NCI-H2171 treated with DMSO at 0.1 percent for 48 hours (cell line): ENCODE measurements at regions not wholly inside any gene's neighbourhood (a gene's known extent, or its start where the extent isn't known, plus 50 kb on each side); places are given as distances from the start of the nearest gene placed in this dataset.

Experiments
- DNase-seq: peaks from one replicate; lab custom pipeline; 2025; lab: John Stamatoyannopoulos, UW

GRCh38 chr21:28827422-28827821 lies 165.3 kb downstream of the LTN1 start:
- no peak for DNase-seq

- no peak for DNase-seq
These were observed 166.1 kb downstream of the LTN1 start for GRCh38 chr21:28826569-28826968.

GRCh38 chr21:28826021-28826420 lies 166.7 kb downstream of the LTN1 start:
- no peak for DNase-seq

DNA sequence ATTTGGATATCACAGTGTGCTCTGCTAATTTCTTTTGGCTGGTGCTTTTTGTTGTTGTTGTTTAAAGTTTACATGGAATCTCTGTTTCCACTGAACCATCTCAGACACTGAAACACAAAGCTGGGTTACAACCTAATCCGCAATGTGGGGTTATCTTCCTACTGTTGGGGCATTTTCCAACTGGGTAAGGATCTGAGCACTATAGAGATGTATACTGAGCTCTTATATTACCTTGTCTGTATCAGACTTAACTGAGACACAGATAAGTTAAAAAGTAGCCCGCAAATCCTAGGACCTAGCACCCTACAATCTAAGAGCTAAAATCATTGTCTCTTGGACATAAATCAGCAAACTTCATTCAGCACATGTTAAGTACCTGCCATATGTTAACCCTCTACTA lies 169.2 kb downstream of the LTN1 start:
- no peak for DNase-seq

DNA sequence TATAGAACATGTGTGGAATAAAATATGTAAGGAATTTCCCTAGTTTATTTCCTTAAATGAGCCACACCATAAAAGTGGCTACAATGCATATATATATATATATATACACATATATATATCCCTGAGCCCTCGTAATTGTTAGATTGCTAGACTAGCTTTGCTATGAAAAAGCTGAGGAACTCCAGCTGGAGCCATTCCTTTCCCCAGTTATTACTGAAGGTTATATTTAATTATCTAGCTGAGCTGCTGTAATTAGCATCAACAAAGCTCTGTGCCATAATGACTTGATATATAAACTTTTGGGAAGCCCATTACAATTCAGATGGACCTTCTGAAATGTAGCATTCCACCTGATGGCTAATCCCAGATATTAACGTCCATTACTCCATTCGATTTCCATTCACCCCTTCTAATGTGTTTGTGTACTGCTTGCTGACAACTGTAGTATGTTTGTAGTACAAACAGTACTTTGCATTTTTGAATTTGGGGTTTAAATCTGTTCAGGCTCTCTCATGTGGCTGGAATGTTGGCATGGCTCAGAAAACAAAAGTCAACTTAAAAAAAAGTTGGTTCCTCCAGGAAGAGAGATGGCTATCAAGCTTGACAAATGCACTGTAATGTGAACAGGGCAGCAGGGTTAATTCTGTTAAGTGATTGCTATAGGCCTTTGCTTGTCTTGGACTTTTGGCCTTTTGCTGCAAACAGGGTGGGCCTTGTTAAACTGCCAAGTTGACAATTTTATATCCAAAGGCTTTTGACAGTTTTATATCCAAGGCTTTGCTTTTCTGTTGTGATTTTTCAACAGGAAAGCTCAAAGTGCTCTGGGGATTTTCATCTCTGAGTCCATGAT lies 170.0 kb downstream of the LTN1 start:
- no peak for DNase-seq

DNA sequence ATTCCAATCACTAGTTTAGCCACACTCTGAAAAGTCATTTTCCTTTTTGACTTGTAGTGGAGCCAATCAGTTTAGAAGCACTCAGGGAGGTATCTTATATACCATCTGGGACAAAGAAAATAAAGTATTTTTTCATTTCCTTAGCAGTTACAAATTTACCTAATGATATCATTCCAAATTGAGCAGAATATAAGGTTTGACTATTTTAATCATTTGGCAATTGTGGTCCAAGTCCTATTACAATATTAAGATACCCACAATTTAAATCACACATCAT lies 170.6 kb downstream of the LTN1 start:
- DNase-seq = no peak

DNA sequence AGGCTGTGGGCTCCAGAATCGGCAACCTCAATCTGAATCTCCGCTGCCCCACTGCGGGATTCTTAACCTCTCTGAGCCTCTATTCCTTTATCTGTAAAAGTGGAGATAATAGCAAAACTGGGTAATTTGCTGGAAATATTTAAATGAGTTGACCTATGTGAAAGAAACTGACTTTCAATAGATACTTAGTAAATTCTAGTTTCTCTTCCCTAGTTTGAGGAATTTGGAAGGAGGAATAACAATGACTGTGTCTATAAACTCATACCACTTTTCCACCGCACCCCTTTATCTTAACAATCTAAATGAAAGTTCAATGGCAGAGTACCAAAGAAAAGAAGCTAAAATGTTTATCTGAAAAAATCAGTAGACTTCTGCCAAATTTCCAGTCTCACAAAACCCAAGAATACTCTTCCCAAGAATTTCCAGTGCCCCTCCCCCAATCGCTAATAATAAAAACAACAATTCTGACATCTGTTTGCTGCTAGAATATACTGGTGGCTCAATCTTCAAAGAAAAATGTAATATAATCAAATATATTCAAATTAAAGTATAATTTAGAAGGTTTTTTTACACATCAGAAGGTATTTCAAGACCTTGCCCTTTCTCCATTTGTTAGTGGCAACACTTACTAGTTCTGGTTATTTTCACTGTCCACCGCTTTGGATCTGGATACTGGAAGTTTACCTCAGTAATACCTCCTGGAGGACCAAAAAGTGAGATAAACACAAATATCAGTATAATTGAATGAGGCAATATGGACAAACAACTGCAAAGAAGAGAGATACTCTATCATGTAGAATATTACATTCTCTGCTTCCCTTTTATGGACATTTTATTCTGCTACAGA lies 171.2 kb downstream of the LTN1 start:
- DNase-seq = no peak

DNA sequence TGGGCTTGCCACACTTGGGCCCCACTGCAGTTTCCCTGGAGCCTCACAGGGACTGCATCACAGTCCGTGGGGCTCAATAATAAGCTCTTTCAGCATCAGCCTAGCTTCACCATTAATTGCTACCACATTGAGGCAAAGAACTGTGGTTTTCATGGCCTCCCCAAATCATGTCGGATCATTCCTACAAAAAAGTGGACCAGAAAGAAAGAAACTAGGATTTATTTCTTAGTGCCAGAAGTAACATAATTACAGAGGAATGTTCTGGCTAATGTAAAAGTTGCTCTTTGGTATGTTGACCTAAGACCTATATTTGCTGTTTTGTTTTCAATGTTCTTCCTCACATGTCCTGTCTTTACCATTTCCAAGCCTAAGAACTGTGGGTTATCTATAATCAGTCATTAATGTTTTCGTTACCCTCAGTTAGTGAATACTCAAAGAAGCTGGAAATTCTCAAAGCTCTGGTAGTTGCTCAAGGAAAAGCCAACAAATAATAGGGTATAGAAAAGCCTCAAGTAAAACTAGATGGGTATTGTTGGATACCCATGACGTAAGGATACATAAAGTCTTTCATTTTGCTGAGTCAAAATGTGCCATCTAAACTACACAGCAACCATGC lies 173.9 kb downstream of the LTN1 start:
- DNase-seq = no peak

- DNase-seq = no peak
These were observed 174.8 kb downstream of the LTN1 start for GRCh38 chr21:28817871-28818270.

- DNase-seq = no peak
These were observed 180.8 kb downstream of the LTN1 start for GRCh38 chr21:28811860-28812259.

- no peak for DNase-seq
These were observed 181.7 kb downstream of the LTN1 start for GRCh38 chr21:28810826-28811524.

DNA sequence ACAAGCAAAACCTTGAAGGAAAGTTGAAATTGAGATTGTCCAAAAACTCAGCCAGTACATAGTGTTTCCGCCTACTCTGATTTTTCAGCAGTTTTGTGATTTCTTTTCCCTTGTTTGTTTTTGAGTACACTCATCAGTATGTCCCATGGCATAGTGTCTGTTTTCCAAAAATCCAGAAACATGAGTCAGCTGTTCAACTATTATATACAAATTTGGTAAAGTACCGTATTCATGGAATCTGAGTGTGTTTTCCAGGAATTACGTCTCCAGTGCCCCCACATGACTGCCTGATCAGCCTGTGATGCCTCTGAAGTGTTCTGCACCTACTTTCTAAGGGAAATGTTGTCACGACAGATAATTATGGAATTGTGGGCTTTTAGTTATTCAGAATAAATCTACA lies 186.8 kb downstream of the LTN1 start:
- DNase-seq = no peak

DNA sequence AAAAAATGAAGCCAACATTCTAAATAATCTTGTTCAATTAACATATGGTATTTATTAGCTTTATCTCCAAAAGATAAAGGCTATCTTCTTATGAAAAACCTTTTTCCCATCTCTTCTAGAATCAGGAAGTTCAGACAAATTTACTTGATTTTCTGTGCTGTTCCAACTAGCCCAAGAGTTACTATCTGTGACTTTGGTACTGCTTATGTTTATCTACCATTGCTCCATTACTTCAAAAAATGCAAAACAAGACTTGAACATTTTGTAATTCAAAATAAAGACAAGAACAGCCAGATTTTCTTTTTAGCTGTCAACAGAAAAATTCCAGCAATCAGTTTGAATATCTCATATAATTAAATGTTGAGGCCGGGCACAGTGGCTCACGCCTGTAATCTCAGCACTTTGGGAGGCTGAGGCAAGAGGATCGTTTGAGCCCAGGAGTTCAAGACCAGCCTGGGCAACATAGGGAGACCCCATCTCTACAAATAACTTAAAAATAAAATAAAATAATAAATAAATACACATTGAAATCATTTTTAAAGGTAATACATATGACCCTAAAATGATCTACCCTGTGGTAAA lies 188.5 kb downstream of the LTN1 start:
- DNase-seq = no peak

DNA sequence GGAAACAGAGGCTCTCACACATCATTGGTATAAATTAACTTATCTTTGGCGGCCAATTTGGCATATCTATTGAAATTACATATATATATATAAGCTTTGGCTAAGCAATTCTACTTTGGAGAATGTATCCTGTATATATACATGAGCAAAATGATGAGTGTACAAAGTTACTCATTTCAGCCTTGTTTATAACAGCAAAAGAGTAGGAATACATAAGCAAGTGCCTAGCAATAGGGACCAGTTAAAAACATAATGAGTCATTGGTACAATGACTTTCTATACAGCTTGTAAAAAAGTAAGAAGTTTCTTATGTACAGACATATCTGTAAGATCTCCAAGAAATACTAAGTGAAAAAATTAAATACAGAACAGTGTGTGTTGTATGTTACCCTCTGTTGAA lies 190.8 kb downstream of the LTN1 start:
- DNase-seq = no peak

DNA sequence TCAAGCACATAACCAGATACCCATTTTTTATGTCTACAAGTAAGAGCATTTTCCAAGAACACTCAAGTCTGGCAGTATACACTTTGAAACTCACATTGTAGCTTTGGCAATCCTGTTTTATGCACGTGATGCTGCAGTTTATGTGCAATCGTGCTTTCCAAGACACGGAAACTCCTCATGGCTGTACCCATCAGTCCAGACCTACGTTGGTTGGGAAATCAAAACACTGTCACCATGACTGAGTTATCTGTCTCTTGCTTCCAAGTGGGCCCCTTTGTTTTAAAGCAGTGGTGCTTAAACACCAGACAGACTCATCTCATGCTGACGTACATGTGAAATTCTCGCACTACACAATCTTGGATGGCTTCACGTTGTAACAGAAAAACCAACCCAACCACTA lies 192.8 kb downstream of the LTN1 start:
- no peak for DNase-seq

GRCh38 chr21:28798798-28799197 lies 193.9 kb downstream of the LTN1 start:
- DNase-seq = no peak

DNA sequence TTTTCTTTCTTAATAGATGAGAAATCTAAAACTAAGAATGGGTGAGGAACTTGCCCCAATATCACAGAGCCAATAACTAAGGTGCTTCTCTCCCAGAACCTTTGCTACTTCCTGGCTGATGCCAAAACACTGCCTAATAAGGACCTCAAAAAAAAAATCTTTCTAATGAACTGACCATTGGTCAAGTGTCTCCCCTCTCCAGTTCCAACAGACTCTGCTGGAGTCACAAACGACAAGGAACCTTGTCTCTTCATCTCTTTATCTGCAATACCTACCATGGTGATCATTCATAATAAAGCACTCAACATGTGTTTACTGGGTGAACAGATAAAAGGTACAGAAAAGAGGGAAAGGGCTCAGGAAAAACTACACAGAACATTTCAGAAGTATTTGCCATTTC lies 197.4 kb downstream of the LTN1 start:
- DNase-seq = no peak

- DNase-seq = no peak
These were observed 198.3 kb downstream of the LTN1 start for GRCh38 chr21:28794371-28794851.

GRCh38 chr21:28793043-28793442 lies 199.6 kb downstream of the LTN1 start:
- no peak for DNase-seq

GRCh38 chr21:28791595-28792282 lies 200.9 kb downstream of the LTN1 start:
- DNase-seq = no peak

- DNase-seq = no peak
These were observed 202.3 kb downstream of the LTN1 start for GRCh38 chr21:28790335-28790734.
